Fibroblast of lung (primary cell): ENCODE measurements at regions not wholly inside any gene's neighbourhood (a gene's known extent, or its start where the extent isn't known, plus 50 kb on each side); places are given as distances from the start of the nearest gene placed in this dataset.

Source experiments
- DNase-seq, 2 donors: peaks; one replicate each; pipeline versions ENCODE4 v3.0.0 to v3.0.0-alpha.2; 2010; ENCODE audit warnings: low read depth in 2 of 2
- H2AFZ ChIP-seq: 2 replicates; pipeline ENCODE4 v1.5.1; 2012; ENCODE audit warnings: low read length, control low read depth, inconsistent platforms
- H3K27ac ChIP-seq: 2 replicates; pipeline ENCODE4 v1.5.1; 2011; ENCODE audit warnings: low read length, control low read depth; ENCODE audit not compliant: insufficient read depth
- H3K27me3 ChIP-seq: 2 replicates; pipeline ENCODE4 v1.5.1; 2011; ENCODE audit warnings: mild to moderate bottlenecking, low read length; ENCODE audit not compliant: control insufficient read depth, insufficient read depth
- H3K36me3 ChIP-seq: 2 replicates; pipeline ENCODE4 v1.5.1; 2011; ENCODE audit warnings: low read length; ENCODE audit not compliant: control insufficient read depth, insufficient read depth
- H3K4me1 ChIP-seq: 2 replicates; pipeline ENCODE4 v1.5.1; 2011; ENCODE audit warnings: low read length; ENCODE audit not compliant: control insufficient read depth, insufficient read depth; ENCODE audit errors: extremely low read depth
- H3K4me2 ChIP-seq: 2 replicates; pipeline ENCODE4 v1.5.1; 2011; ENCODE audit warnings: low read length, control low read depth; ENCODE audit not compliant: insufficient read depth; ENCODE audit errors: extremely low read depth
- H3K4me3 ChIP-seq, 4 experiments: fragments of 200-600 bp in 1 of 4; sonication (generic) in 1 of 4; replicated peaks in 1 of 4; 2 replicates each; pipeline ENCODE4 v1.5.1; 2011 to 2016; ENCODE audit warnings: low read length in 4 of 4, low read depth in 3 of 4, mild to moderate bottlenecking in 3 of 4, control low read depth in 2 of 4, inconsistent platforms in 1 of 4, mixed read lengths in 1 of 4; ENCODE audit not compliant: insufficient read depth in 1 of 4; ENCODE audit errors: control extremely low read depth in 1 of 4
- H3K79me2 ChIP-seq: 2 replicates; pipeline ENCODE4 v1.5.1; 2012; ENCODE audit warnings: mild to moderate bottlenecking, low read length, inconsistent platforms; ENCODE audit not compliant: control insufficient read depth, insufficient read depth
- H3K9ac ChIP-seq: 2 replicates; pipeline ENCODE4 v1.5.1; 2011; ENCODE audit warnings: mild to moderate bottlenecking, low read length, control low read depth; ENCODE audit not compliant: insufficient read depth
- H3K9me3 ChIP-seq: 2 replicates; pipeline ENCODE4 v1.5.1; 2012; ENCODE audit warnings: low read depth, low read length; ENCODE audit not compliant: control insufficient read depth, insufficient read depth
- H4K20me1 ChIP-seq: 2 replicates; pipeline ENCODE4 v1.5.1; 2011; ENCODE audit warnings: low read length; ENCODE audit not compliant: control insufficient read depth, insufficient read depth; ENCODE audit errors: extremely low read depth
- EZH2 ChIP-seq: IDR thresholded peaks from 2 replicates; pipeline ENCODE4 v1.5.1; 2012; ENCODE audit warnings: low read length, control low read depth, mild to moderate bottlenecking; ENCODE audit errors: missing control alignments
- TF ChIP-seq, protein P1 (sequence below), 2 donors: IDR thresholded peaks in 1 of 2; conservative IDR thresholded peaks in 1 of 2; 1 replicate in 1 of 2; 2 replicates in 1 of 2; pipeline ENCODE4 v1.5.1; 2011 to 2012; ENCODE audit warnings: low read length in 2 of 2, control low read depth in 1 of 2, inconsistent platforms in 1 of 2, low read depth in 1 of 2, mild to moderate bottlenecking in 1 of 2

DNA sequence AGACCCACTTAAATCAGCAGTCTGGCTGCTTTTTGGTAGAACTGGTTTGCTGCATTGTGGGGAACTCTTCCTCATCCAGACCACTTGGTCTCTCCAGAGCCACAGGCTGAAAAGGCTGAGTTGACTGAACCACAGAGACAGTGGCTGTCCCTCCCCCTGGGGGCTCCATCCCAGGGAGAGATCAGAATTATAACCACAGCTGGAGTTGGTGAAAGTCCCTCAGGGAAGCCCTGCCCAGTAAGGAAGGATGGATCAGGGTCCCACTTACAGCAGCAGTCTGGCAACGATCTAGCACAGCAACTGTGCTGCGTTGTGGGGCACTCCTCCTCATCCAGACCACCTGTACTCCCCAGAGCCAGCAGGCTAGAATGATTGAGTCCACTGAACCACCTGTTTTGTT is 212.7 kb downstream of the SOX3 start:
- TF ChIP-seq, protein P1, sequence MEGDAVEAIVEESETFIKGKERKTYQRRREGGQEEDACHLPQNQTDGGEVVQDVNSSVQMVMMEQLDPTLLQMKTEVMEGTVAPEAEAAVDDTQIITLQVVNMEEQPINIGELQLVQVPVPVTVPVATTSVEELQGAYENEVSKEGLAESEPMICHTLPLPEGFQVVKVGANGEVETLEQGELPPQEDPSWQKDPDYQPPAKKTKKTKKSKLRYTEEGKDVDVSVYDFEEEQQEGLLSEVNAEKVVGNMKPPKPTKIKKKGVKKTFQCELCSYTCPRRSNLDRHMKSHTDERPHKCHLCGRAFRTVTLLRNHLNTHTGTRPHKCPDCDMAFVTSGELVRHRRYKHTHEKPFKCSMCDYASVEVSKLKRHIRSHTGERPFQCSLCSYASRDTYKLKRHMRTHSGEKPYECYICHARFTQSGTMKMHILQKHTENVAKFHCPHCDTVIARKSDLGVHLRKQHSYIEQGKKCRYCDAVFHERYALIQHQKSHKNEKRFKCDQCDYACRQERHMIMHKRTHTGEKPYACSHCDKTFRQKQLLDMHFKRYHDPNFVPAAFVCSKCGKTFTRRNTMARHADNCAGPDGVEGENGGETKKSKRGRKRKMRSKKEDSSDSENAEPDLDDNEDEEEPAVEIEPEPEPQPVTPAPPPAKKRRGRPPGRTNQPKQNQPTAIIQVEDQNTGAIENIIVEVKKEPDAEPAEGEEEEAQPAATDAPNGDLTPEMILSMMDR (conservative IDR thresholded peaks at IDR 0.05 in 1 of 2, IDR thresholded peaks at IDR 0.05 in 1 of 2; ENCODE audit: low read depth in 1 of 2, low read length in 2 of 2): no peak
- no peak for TF ChIP-seq EZH2
- H3K4me2 ChIP-seq: no peak overlapping the region
- no peak for DNase-seq
- no peaks in the 10 kb centered on the region for H3K27me3 ChIP-seq
- H3K9ac ChIP-seq: no peak overlapping the region
- no peak overlapping the region for H3K4me3 ChIP-seq
- H3K4me1 ChIP-seq: no peaks in the 10 kb centered on the region
- H4K20me1 ChIP-seq: no peaks in the 10 kb centered on the region
- no peak overlapping the region for H2AFZ ChIP-seq
- H3K9me3 ChIP-seq: no peaks in the 10 kb centered on the region
- H3K36me3 ChIP-seq: no peaks in the 10 kb centered on the region
- no peak overlapping the region for H3K27ac ChIP-seq
- H3K79me2 ChIP-seq: no peaks in the 10 kb centered on the region

DNA sequence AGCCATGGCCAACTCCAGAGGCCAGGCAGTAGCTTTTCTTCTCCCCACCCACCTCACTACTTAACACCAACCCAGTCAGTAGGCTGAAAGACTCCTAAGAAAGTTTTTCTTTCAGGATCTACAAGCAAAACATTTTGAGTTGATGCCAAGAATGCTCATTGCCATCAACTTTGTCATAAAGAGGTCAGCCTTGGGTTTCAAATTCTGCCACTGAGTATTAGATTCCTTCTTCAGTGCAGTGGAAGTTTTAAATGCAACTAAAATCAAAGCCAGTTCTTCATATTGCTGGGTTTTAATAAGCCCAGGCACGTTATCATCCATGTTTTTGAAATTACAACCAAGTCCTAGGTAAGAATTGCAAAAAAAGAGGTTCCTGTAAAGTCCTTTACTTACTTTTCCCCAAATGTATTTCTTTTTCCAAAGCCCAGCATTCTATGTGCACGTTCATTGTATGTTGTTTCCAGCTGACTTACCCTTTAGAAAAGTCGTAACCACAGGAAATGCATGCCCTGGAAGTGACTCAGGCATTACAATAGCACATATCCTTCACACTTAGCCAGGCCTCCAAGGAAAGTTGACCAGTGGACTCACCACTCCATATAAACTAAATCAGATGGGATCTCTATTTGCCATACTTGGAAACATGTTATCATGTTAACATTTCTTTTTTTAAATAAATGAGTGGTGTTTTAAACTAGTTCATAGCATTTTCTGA is 229.9 kb downstream of the SOX3 start:
- H3K9ac ChIP-seq: no peak overlapping the region
- no peak overlapping the region for H3K4me3 ChIP-seq
- no peaks in the 10 kb centered on the region for H3K36me3 ChIP-seq
- peak; percentile 60 to 91 for DNase-seq
- H3K27me3 ChIP-seq: no peaks in the 10 kb centered on the region
- no peaks in the 10 kb centered on the region for H3K79me2 ChIP-seq
- no peak overlapping the region for H3K27ac ChIP-seq
- H3K4me1 ChIP-seq: no peaks in the 10 kb centered on the region
- no peaks in the 10 kb centered on the region for H3K9me3 ChIP-seq
- H3K4me2 ChIP-seq: no peak overlapping the region
- TF ChIP-seq EZH2: no peak
- TF ChIP-seq, protein P1 (conservative IDR thresholded peaks at IDR 0.05 in 1 of 2, IDR thresholded peaks at IDR 0.05 in 1 of 2; ENCODE audit: low read depth in 1 of 2, low read length in 2 of 2): no peak
- H2AFZ ChIP-seq: no peak overlapping the region
- no peaks in the 10 kb centered on the region for H4K20me1 ChIP-seq

DNA sequence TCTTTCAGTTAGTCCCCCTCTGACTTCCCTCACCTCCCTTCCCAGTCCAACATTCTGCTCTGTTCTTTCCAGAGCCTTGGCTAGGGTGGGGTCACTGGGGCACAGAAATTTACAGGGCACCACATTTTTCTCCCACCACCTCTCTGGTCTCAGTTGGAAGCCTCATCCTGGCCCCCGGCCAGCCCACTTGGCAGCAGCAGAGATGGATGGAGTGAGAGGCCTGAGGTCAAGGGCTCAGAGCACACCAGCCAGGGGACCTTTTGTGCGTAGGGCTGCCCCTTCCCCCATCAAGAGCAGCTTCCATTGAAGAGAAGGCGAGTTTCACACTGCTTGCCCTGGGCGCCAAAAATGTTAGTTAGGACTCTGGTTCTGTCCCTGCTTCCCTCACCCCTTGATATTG is 230.9 kb downstream of the SOX3 start:
- Histone ChIP-seq H2AFZ (no peak overlapping the region), H3K9ac (no peak overlapping the region), H3K4me1 (no peaks in the 10 kb centered on the region), H3K27me3 (no peaks in the 10 kb centered on the region), H4K20me1 (no peaks in the 10 kb centered on the region), H3K4me2 (no peak overlapping the region), H3K79me2 (no peaks in the 10 kb centered on the region), H3K36me3 (no peaks in the 10 kb centered on the region), H3K9me3 (no peaks in the 10 kb centered on the region), H3K27ac (no peak overlapping the region), H3K4me3 (no peak overlapping the region)
- no peak for TF ChIP-seq EZH2
- DNase-seq: peak; percentile 0 to 20
